Cardiac fibroblast (primary cell): ENCODE measurements at regions not wholly inside any gene's neighbourhood (a gene's known extent, or its start where the extent isn't known, plus 50 kb on each side); places are given as distances from the start of the nearest gene placed in this dataset.
"Not testable (repeated sequence)": the region's sequence is repeated elsewhere in the genome, so short reads cannot be mapped to it uniquely, and the experiment has no call there.

Source experiments
- DNase-seq, 2 donors: peaks; one replicate each; pipeline versions ENCODE4 v3.0.0 to v3.0.0-alpha.2; 2010; ENCODE audit warnings: low read depth in 2 of 2
- H3K4me3 ChIP-seq, 2 donors: replicated peaks in 1 of 2; 1 replicate in 1 of 2; 2 replicates in 1 of 2; pipeline ENCODE4 v1.5.1; 2011; ENCODE audit warnings: low read depth in 2 of 2, low read length in 2 of 2, mild to moderate bottlenecking in 2 of 2, moderate library complexity in 1 of 2
- TF ChIP-seq, protein P1 (sequence below): IDR thresholded peaks from one replicate; pipeline ENCODE4 v1.5.1; 2011; ENCODE audit warnings: low read depth, mild to moderate bottlenecking, low read length, inconsistent platforms

DNA sequence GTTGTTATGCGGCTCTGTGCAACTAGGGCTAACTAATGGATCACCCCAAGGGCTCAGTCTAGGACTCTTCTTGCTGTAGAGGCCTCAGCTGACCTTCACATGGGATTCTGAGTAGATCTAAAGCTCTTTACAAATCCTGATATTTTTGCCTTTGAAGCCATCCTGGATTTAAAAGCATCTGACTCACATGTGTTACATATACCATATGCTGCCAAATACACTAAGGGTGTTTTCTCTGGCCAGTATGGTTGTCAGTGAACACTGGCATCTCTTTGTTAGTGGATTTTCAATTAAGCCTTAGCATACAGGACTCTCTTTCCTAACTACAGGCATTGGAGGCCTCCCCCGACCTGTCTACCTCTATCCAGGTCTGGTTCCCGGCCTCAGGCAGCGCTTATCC lies 992.8 kb upstream of the FANCL start:
- H3K4me3 ChIP-seq, result no peak overlapping the region
- no peak for DNase-seq
- TF ChIP-seq, protein P1, sequence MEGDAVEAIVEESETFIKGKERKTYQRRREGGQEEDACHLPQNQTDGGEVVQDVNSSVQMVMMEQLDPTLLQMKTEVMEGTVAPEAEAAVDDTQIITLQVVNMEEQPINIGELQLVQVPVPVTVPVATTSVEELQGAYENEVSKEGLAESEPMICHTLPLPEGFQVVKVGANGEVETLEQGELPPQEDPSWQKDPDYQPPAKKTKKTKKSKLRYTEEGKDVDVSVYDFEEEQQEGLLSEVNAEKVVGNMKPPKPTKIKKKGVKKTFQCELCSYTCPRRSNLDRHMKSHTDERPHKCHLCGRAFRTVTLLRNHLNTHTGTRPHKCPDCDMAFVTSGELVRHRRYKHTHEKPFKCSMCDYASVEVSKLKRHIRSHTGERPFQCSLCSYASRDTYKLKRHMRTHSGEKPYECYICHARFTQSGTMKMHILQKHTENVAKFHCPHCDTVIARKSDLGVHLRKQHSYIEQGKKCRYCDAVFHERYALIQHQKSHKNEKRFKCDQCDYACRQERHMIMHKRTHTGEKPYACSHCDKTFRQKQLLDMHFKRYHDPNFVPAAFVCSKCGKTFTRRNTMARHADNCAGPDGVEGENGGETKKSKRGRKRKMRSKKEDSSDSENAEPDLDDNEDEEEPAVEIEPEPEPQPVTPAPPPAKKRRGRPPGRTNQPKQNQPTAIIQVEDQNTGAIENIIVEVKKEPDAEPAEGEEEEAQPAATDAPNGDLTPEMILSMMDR, result no peak

DNA sequence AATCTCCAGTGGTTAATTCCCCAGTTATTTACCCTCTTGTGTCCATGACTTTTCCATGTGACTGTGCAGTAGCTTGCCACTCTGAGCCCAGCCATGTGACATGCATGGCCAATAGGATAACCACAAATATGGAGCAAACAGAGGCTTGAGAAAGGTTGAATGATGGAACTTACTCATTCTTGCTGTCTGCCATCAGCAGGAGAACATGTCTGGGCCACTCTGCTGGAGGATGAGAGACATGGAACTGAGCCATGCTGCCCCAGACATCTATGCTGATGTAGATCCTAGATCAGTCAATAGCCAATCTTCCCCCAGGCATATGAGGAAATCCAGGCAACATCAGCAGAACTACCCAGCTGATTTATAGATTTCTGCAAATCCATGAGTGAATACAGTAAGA lies 992.3 kb upstream of the FANCL start:
- TF ChIP-seq, protein P1, result no peak
- no peak overlapping the region for H3K4me3 ChIP-seq
- DNase-seq, result no peak

DNA sequence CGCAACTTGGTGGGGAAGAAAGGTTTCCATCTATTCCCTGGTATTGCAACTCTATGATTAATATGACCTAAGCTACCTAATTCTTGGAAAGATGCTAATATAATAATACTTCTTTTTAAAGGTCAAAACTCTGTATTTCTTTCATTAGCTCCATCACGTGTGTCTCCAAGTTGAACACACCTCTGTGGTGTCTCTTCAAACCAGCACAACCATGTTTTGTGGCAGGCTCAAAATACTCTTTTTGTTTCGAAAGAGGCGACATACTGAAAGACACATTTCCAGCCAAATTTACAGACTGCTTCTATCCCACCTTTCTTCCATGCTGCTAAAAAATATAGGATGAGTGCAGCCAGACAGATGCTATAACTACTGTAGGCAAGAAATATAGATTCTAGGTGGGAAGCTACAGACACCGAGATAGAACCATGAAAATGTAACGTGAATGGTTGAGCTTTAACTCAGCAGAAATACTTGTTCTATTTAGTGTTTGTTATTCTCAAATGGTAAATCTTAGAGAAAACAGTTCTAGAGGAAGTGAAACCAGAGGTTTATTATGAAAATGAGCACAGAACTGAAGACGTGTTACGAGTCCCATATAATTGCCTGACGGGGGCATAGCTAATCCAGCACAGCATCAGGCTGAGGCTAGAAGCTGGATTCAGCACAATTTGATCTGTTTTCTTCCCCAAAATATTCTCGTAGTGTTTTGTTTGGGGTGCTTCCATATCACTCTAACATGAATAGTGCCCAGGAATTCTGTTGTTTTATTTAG lies 991.5 kb upstream of the FANCL start:
- H3K4me3 ChIP-seq, result no peak overlapping the region
- TF ChIP-seq, protein P1, result no peak
- no peak for DNase-seq

DNA sequence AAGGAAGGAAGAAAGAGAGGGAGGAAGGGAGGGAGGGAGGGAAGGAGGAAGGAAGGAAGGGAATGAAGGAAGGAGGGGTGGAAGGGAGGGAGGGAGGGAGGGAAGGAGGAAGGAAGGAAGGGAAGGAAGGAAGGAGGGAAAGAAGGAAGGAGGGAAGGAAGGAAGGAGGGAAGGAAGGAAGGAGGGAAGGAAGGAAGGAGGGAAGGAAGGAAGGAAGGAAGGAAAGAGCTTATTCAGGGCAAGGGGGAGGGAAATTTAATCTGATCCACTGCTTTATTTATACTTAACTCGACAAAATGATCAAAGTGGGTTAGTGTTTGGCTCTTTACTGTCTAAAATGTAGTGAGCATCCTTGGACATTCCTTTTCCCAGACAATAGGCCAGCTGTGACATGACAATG lies 985.2 kb upstream of the FANCL start:
- H3K4me3 ChIP-seq, DNase-seq: not testable (repeated sequence)

DNA sequence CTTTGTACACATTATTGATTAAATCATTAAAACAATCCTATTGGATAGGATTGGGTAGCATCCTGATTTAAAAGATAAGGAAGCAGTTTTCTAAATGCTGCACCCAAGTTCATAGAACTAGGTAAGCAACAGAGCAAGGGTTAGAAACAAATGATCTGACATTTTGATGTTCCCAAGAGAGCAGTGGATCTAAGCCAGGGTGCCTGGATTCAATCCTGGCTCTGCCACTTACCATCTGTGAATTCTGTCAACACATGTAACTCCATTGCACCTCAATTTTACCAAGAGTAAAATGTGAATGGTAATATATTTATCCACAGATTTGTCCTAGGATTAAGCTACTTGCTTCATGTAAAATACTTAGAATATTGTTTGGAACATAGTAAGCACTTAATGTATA lies 982.6 kb upstream of the FANCL start:
- DNase-seq, result no peak
- TF ChIP-seq, protein P1, result no peak
- H3K4me3 ChIP-seq, result no peak overlapping the region

DNA sequence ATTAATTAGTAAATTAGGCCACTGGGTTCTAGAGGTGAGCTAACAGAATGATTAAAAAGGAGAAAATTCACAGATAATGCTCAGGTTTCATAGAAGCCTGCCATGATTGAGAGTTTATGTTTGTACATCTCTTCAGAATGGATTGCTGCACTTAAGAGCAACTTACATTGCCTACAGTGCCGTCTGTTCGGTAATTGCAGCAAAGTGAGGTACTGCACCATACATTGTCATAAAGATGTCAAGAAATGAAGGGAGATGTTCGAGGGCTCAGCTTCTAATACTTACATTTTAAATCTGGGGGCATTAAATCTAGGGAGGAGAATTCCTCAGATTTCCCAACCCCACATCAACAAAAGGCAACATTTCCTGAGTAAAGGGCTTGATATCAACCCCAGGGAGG lies 976.2 kb upstream of the FANCL start:
- H3K4me3 ChIP-seq, result no peak overlapping the region
- no peak for DNase-seq
- TF ChIP-seq, protein P1, result no peak

DNA sequence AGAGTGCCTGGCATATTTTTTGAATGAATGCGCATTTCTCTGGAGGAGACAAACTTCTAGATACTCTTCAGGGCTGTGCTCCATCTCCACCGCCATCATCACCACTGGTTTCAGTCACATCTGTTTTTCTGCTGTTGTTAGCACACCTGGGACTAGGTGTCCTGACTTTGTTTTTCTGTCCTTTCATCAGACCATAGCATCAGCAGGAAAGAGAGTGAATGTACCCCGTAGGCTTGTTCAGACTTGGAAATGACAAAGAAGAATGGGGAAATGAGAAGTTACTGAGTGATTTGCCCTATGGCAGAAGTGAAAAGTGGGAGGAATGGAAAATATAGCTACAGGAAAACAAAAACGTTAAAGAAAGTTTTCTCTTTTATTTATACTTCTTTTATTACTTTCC lies 965.2 kb upstream of the FANCL start:
- H3K4me3 ChIP-seq, result no peak overlapping the region
- DNase-seq, result no peak
- TF ChIP-seq, protein P1, result no peak
